HG03097 (cell line): ENCODE measurements at regions not wholly inside any gene's neighbourhood (a gene's known extent, or its start where the extent isn't known, plus 50 kb on each side); places are given as distances from the start of the nearest gene placed in this dataset.

Experiments used
- ATAC-seq: cut with Tn5 transposase; IDR thresholded peaks from one replicate; pipeline ENCODE4 v1.9.1; 2021; ENCODE audit not compliant: unreplicated experiment, low FRiP score

- ATAC-seq: no peak
Measured at GRCh38 chr13:40269086-40269485, 397.4 kb downstream of the FOXO1 start.

GRCh38 chr13:40270726-40271125 lies 395.7 kb downstream of the FOXO1 start:
- ATAC-seq: no peak

- ATAC-seq: no peak
Measured at GRCh38 chr13:40271271-40271885, 395.1 kb downstream of the FOXO1 start.

DNA sequence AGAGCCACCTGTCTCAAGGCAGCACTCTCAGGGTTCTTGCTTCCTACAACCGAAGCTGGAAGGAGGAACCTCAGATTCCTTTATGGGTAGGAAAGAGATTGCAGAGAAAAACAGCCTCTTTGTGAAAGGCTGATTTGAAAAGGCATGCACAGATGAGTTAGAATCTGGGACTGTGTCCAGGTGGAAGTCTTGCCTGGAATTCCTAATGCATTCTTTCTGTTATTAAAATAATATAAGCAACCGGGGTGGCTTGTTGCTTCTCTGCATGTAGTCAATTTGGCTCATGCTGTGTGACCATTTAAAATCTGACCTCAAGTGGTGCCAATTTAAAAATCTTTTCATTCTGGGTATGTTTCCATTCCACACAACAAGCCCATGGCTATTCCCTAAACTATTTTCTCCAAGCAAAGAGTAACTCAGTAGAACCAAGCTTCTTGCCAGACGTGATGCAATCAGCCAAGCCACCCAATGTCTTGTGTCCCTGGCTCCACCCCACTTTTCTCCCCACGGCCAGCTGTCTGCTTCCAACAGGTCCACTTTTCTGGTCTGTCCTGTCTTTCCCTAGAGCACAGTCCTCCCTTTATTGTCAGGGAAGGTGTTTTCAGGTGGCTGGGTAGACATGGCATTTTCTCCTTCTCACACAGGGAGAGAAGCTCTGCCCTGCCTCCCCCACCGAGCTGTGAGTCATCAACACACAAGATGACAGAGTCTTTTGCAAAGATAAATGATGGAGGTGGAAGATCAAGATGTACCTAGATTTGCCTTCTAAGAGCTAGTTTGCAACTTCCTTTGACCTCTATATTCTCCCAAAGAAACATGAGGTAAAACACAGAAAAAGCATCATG lies 394.3 kb downstream of the FOXO1 start:
- no peak for ATAC-seq

GRCh38 chr13:40272776-40273139 lies 393.7 kb downstream of the FOXO1 start:
- ATAC-seq: no peak

- no peak for ATAC-seq
Measured at GRCh38 chr13:40273253-40274025, 393.0 kb downstream of the FOXO1 start.

GRCh38 chr13:40274103-40274502 lies 392.3 kb downstream of the FOXO1 start:
- no peak for ATAC-seq

DNA sequence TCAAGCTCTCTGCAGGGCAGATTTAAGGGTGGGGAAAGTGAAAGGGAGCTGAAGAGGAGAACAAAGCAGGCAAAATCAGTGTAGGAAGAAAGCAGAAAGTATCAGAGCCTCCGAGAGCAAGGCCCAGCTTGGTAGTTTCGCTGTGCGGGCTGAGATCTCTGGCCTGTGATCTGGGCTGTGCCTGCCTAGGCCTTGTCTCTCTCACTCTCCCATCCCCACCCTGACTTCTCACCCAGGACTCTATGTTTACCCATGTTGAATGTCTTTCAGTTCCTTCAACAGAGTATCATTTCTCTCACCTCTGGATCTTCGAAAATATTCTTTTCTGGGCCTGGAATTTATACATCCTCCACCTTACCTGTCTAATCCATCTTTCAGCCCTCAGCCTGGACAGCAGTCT lies 391.3 kb downstream of the FOXO1 start:
- no peak for ATAC-seq

DNA sequence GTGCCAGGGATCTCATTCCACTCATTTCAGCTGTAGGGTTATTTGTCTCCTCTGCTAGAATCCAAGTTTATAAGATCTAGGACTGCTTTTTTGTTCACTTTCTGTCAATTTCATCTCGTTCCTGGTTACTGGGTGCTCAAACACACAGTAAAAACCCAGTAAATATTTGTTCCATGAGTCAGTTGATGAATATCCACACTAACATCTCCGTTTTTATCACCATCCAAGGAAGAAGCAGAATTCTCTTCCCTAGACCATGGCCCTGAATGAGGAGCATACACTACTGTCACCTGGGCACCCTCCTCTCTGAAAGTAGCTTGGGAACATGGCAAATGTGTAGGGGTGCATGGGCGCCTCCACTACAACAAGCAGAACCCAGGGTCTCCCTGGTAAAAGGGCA lies 390.8 kb downstream of the FOXO1 start:
- no peak for ATAC-seq

GRCh38 chr13:40283666-40284065 lies 382.8 kb downstream of the FOXO1 start:
- no peak for ATAC-seq

DNA sequence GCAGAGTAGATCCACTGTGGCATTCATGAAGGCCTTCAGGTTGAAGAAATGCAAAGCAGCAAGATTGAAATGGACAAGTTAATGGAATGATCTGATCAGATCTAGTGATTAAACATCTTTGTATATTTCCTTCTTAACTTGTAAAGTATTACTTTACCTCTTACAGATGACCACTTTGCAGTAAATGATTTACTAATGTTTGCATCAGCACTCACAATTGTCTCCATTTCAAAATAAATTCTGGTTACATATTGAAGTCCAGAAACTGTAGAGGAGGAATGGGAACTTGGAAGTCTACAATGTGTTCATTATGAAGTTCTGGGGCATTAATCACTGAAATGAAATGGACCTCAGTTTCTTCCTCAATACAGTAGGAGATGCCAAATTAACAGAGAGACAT lies 380.8 kb downstream of the FOXO1 start:
- ATAC-seq: no peak

- ATAC-seq: no peak
Measured at GRCh38 chr13:40287428-40287827, 379.0 kb downstream of the FOXO1 start.

- no peak for ATAC-seq
Measured at GRCh38 chr13:40288259-40288658, 378.2 kb downstream of the FOXO1 start.

GRCh38 chr13:40290758-40291157 lies 375.7 kb downstream of the FOXO1 start:
- no peak for ATAC-seq

DNA sequence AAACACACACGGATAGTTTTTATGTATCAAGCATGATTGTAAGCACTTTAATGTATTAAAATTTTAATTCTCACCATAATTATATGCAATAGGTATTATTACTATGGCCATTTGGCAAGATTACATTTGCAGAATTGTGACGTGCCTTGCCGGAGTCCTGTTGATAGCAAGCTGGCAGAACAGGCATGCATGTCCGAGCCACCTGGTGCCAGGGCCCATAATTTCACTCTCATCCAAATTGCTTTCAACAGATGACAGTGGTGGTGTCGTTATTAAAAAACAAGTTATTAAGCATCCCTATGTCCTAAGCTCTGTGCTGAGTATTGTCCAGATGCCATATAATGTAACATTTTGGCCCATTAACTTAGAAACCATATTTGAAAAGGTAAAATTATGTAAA lies 374.3 kb downstream of the FOXO1 start:
- no peak for ATAC-seq

DNA sequence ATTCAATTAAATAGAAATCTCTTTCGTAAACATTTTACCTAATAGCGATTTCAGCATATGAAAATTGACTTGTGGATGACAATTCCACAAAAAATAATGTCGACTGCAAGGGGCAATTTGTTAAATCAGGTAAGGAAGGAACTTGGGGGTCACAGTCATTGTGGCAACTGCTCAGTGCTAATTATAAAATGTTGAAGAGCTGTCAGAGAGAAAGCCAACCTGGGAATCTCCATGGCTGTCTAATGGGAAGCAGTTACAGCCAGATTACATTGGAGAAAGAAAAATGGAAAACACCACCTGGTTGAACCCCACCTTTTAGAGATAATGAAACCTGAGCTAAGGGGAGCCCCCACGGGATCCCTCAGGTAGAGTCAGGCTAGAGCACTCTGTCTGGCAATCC lies 373.9 kb downstream of the FOXO1 start:
- ATAC-seq: no peak

DNA sequence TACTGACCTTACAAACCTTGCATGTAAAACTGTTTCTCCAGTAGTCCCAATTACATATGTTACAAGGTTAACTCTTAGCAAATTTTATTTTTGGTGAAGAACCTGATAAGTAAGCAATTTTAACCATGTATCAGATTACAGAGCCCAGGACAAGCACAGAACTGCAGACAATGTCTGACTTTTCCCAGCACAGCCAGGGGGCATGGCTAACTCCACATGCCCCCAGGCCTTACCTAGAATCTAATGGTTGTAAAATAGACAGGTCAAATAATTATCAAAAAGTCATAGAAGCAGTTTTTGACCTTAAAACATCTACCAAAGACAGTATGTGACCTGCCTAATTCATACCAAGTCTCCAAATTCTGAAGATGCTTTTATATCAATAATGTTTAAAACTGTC lies 364.1 kb downstream of the FOXO1 start:
- ATAC-seq: no peak

GRCh38 chr13:40304391-40304790 lies 362.1 kb downstream of the FOXO1 start:
- ATAC-seq: no peak

- no peak for ATAC-seq
Measured at GRCh38 chr13:40306817-40307216, 359.6 kb downstream of the FOXO1 start.

- no peak for ATAC-seq
Measured at GRCh38 chr13:40309881-40310280, 356.6 kb downstream of the FOXO1 start.

GRCh38 chr13:40311356-40312101 lies 354.9 kb downstream of the FOXO1 start:
- ATAC-seq: no peak
